Retinal pigment epithelial cell (primary cell): ENCODE measurements at regions not wholly inside any gene's neighbourhood (a gene's known extent, or its start where the extent isn't known, plus 50 kb on each side); places are given as distances from the start of the nearest gene placed in this dataset.

Source experiments
- DNase-seq: peaks from one replicate; pipeline ENCODE4 v3.0.0-alpha.2; 2010; ENCODE audit warnings: low read depth
- H3K4me3 ChIP-seq: 2 replicates; pipeline ENCODE4 v1.5.1; 2011; ENCODE audit warnings: mild to moderate bottlenecking, low read length, control low read depth, moderate library complexity
- CTCF ChIP-seq: conservative IDR thresholded peaks from 2 replicates; pipeline ENCODE4 v1.5.1; 2011; ENCODE audit warnings: low read depth, low read length, control low read depth, inconsistent platforms

- H3K4me3 ChIP-seq: no peak overlapping the region
- DNase-seq: no peak
- no peak for TF ChIP-seq CTCF
Observed at GRCh38 chr15:93478947-93479346, 389.9 kb upstream of the RGMA start.

- DNase-seq: no peak
- no peak overlapping the region for H3K4me3 ChIP-seq
- TF ChIP-seq CTCF: no peak
Observed at GRCh38 chr15:93477721-93478120, 388.7 kb upstream of the RGMA start.

GRCh38 chr15:93477188-93477587 lies 388.2 kb upstream of the RGMA start:
- no peak for TF ChIP-seq CTCF

GRCh38 chr15:93476491-93477177 lies 387.6 kb upstream of the RGMA start:
- TF ChIP-seq CTCF: no peak
- no peak for DNase-seq
- H3K4me3 ChIP-seq: no peak overlapping the region

More at GRCh38 chr15:93477188-93477587, 388.2 kb upstream of the RGMA start:
- no peak for DNase-seq
- H3K4me3 ChIP-seq: no peak overlapping the region

- DNase-seq: no peak
- no peak overlapping the region for H3K4me3 ChIP-seq
- TF ChIP-seq CTCF: no peak
Observed at GRCh38 chr15:93474728-93475127, 385.7 kb upstream of the RGMA start.

GRCh38 chr15:93469994-93470393 lies 381.0 kb upstream of the RGMA start:
- H3K4me3 ChIP-seq: no peak overlapping the region
- TF ChIP-seq CTCF: no peak
- DNase-seq: no peak

GRCh38 chr15:93467337-93467736 lies 378.3 kb upstream of the RGMA start:
- H3K4me3 ChIP-seq: no peak overlapping the region
- no peak for TF ChIP-seq CTCF
- peak; percentile 55 for DNase-seq
